ENCODE measurements at regions not wholly inside any gene's neighbourhood (a gene's known extent, or its start where the extent isn't known, plus 50 kb on each side); places are given as distances from the start of the nearest gene placed in this dataset.

- TF ChIP-seq POLR2AphosphoS5 (IDR thresholded peaks at IDR 0.05; ENCODE audit: borderline replicate concordance, low read depth, low read length) = no peak
- no peak for TF ChIP-seq EZH2 (IDR thresholded peaks at IDR 0.05)
- no peak for TF ChIP-seq FOXP2 (optimal IDR thresholded peaks at IDR 0.05; ENCODE audit: control extremely low read depth, extremely low read length, insufficient read depth)
Measured at GRCh38 chr14:101192661-101193000, 289.1 kb upstream of the RTL1 start.

Measured in SK-N-MC (cell line).